IPS-20b (cell line): ENCODE measurements at regions not wholly inside any gene's neighbourhood (a gene's known extent, or its start where the extent isn't known, plus 50 kb on each side); places are given as distances from the start of the nearest gene placed in this dataset.

ENCODE experiments used
- H3K27ac ChIP-seq: one replicate; pipeline ENCODE4 v1.5.1; 2013; ENCODE audit warnings: low read length
- H3K27me3 ChIP-seq: 2 replicates; pipeline ENCODE4 v1.6.1; 2013; ENCODE audit warnings: mild to moderate bottlenecking, low read length, inconsistent platforms; ENCODE audit not compliant: insufficient read depth
- H3K36me3 ChIP-seq: 2 replicates; pipeline ENCODE4 v1.6.1; 2013; ENCODE audit warnings: low read depth, mild to moderate bottlenecking, inconsistent platforms, low read length, moderate library complexity; ENCODE audit not compliant: insufficient read depth
- H3K4me1 ChIP-seq: 2 replicates; pipeline ENCODE4 v1.6.1; 2013; ENCODE audit warnings: mild to moderate bottlenecking, control low read depth, inconsistent platforms, low read length, moderate library complexity; ENCODE audit not compliant: insufficient read depth
- H3K4me3 ChIP-seq: 2 replicates; pipeline ENCODE4 v1.5.1; 2013; ENCODE audit warnings: mild to moderate bottlenecking, low read length, inconsistent platforms
- H3K9ac ChIP-seq: 2 replicates; pipeline ENCODE4 v1.6.1; 2013; ENCODE audit warnings: low read depth, mild to moderate bottlenecking, inconsistent platforms, low read length, moderate library complexity
- H3K9me3 ChIP-seq: 2 replicates; pipeline ENCODE4 v1.6.1; 2013; ENCODE audit warnings: mild to moderate bottlenecking, low read depth, low read length, inconsistent platforms; ENCODE audit not compliant: insufficient read depth

- no peaks in the 10 kb centered on the region for H3K9me3 ChIP-seq
- peaks cover 14% of the 10 kb centered on the region for H3K27me3 ChIP-seq
- no peak overlapping the region for H3K4me3 ChIP-seq
- peaks cover 31% of the 10 kb centered on the region; the same call in 1 of the 2 replicates for H3K4me1 ChIP-seq
- H3K36me3 ChIP-seq: no peaks in the 10 kb centered on the region
- no peak overlapping the region for H3K9ac ChIP-seq
- no peak overlapping the region for H3K27ac ChIP-seq
These were observed 824.5 kb downstream of the CCSER2 start for GRCh38 chr10:85152911-85153310.

- peaks cover 8% of the 10 kb centered on the region; the same call in 1 of the 2 replicates for H3K4me1 ChIP-seq
- H3K36me3 ChIP-seq: no peaks in the 10 kb centered on the region
- H3K9ac ChIP-seq: no peak overlapping the region
- H3K27me3 ChIP-seq: no peaks in the 10 kb centered on the region
- no peaks in the 10 kb centered on the region for H3K9me3 ChIP-seq
- H3K27ac ChIP-seq: no peak overlapping the region
- no peak overlapping the region for H3K4me3 ChIP-seq
These were observed 828.8 kb downstream of the CCSER2 start for GRCh38 chr10:85157206-85157605.

- H3K27ac ChIP-seq: no peak overlapping the region
- H3K4me1 ChIP-seq: no peaks in the 10 kb centered on the region
- no peak overlapping the region for H3K9ac ChIP-seq
- no peak overlapping the region for H3K4me3 ChIP-seq
- H3K9me3 ChIP-seq: no peaks in the 10 kb centered on the region
- H3K36me3 ChIP-seq: no peaks in the 10 kb centered on the region
- H3K27me3 ChIP-seq: no peaks in the 10 kb centered on the region
These were observed 839.9 kb downstream of the CCSER2 start for GRCh38 chr10:85168243-85168642.

GRCh38 chr10:85170026-85170425 lies 841.6 kb downstream of the CCSER2 start:
- no peaks in the 10 kb centered on the region for H3K36me3 ChIP-seq
- no peaks in the 10 kb centered on the region for H3K27me3 ChIP-seq
- H3K4me3 ChIP-seq: no peak overlapping the region
- H3K9me3 ChIP-seq: no peaks in the 10 kb centered on the region
- no peak overlapping the region for H3K27ac ChIP-seq
- no peak overlapping the region for H3K9ac ChIP-seq
- no peaks in the 10 kb centered on the region for H3K4me1 ChIP-seq

- Histone ChIP-seq H3K9ac (no peak overlapping the region), H3K4me3 (no peak overlapping the region), H3K4me1 (no peaks in the 10 kb centered on the region), H3K27me3 (no peaks in the 10 kb centered on the region), H3K36me3 (no peaks in the 10 kb centered on the region), H3K9me3 (no peaks in the 10 kb centered on the region), H3K27ac (no peak overlapping the region)
These were observed 847.2 kb downstream of the CCSER2 start for GRCh38 chr10:85175635-85176034.

GRCh38 chr10:85177767-85178166 lies 849.4 kb downstream of the CCSER2 start:
- Histone ChIP-seq H3K27ac (no peak overlapping the region), H3K4me1 (peaks cover 5% of the 10 kb centered on the region; the same call in 1 of the 2 replicates), H3K36me3 (no peaks in the 10 kb centered on the region), H3K4me3 (no peak overlapping the region), H3K9me3 (no peaks in the 10 kb centered on the region), H3K27me3 (no peaks in the 10 kb centered on the region), H3K9ac (no peak overlapping the region)

- Histone ChIP-seq H3K27ac (no peak overlapping the region), H3K9me3 (peaks cover 6% of the 10 kb centered on the region; the same call in 1 of the 2 replicates), H3K4me1 (no peaks in the 10 kb centered on the region; the same call in 1 of the 2 replicates), H3K27me3 (no peaks in the 10 kb centered on the region), H3K9ac (no peak overlapping the region), H3K4me3 (no peak overlapping the region), H3K36me3 (no peaks in the 10 kb centered on the region)
These were observed 858.7 kb downstream of the CCSER2 start for GRCh38 chr10:85187047-85187446.

- no peaks in the 10 kb centered on the region for H3K27me3 ChIP-seq
These were observed 860.5 kb downstream of the CCSER2 start for GRCh38 chr10:85188770-85189484.

GRCh38 chr10:85193796-85194195 lies 865.4 kb downstream of the CCSER2 start:
- no peaks in the 10 kb centered on the region for H3K27me3 ChIP-seq
- no peaks in the 10 kb centered on the region for H3K9me3 ChIP-seq
- no peaks in the 10 kb centered on the region for H3K4me1 ChIP-seq
- no peak overlapping the region for H3K4me3 ChIP-seq
- no peak overlapping the region for H3K9ac ChIP-seq
- no peaks in the 10 kb centered on the region for H3K36me3 ChIP-seq
- no peak overlapping the region for H3K27ac ChIP-seq

More at GRCh38 chr10:85188770-85189484, 860.5 kb downstream of the CCSER2 start:
- Histone ChIP-seq H3K36me3 (no peaks in the 10 kb centered on the region), H3K27ac (no peak overlapping the region), H3K4me1 (no peaks in the 10 kb centered on the region), H3K9ac (no peak overlapping the region), H3K4me3 (no peak overlapping the region), H3K9me3 (peaks cover 6% of the 10 kb centered on the region; the same call in 1 of the 2 replicates)

- Histone ChIP-seq H3K36me3 (no peaks in the 10 kb centered on the region), H3K4me1 (no peaks in the 10 kb centered on the region), H3K9me3 (no peaks in the 10 kb centered on the region), H3K9ac (no peak overlapping the region), H3K27ac (no peak overlapping the region), H3K4me3 (no peak overlapping the region), H3K27me3 (no peaks in the 10 kb centered on the region)
These were observed 866.3 kb downstream of the CCSER2 start for GRCh38 chr10:85194706-85195105.

GRCh38 chr10:85195596-85195995 lies 867.2 kb downstream of the CCSER2 start:
- Histone ChIP-seq H3K9me3 (no peaks in the 10 kb centered on the region), H3K9ac (no peak overlapping the region), H3K27ac (no peak overlapping the region), H3K4me3 (no peak overlapping the region), H3K27me3 (no peaks in the 10 kb centered on the region), H3K4me1 (no peaks in the 10 kb centered on the region), H3K36me3 (no peaks in the 10 kb centered on the region)

- Histone ChIP-seq H3K27ac (no peak overlapping the region), H3K27me3 (no peaks in the 10 kb centered on the region), H3K4me1 (no peaks in the 10 kb centered on the region), H3K9me3 (no peaks in the 10 kb centered on the region), H3K36me3 (no peaks in the 10 kb centered on the region), H3K9ac (no peak overlapping the region), H3K4me3 (no peak overlapping the region)
These were observed 876.4 kb downstream of the CCSER2 start for GRCh38 chr10:85204814-85205213.
